Heart left ventricle (tissue), 16 donors: ENCODE measurements at regions not wholly inside any gene's neighbourhood (a gene's known extent, or its start where the extent isn't known, plus 50 kb on each side); places are given as distances from the start of the nearest gene placed in this dataset.

ENCODE experiments used
- ATAC-seq, 4 donors: fragments of 200-7000 bp; cut with Tn5 transposase; one replicate each; pipeline ENCODE4 v1.9.1; 2020 to 2022; ENCODE audit warnings: moderate library complexity in 4 of 4, mild to moderate bottlenecking in 3 of 4, moderate number of reproducible peaks in 1 of 4
- DNase-seq, 5 donors: peaks; one replicate each; pipeline ENCODE4 v3.0.0-alpha.2; 2020
- H3K27ac ChIP-seq, 12 donors: fragments of 200-600 bp; sonication (generic) in 4 of 12; one replicate each; pipeline versions ENCODE4 v1.5.0 to v1.8.0; 2016 to 2022; ENCODE audit warnings: mild to moderate bottlenecking in 2 of 12
- H3K27me3 ChIP-seq, 9 donors: fragments of 200-600 bp; sonication (generic) in 2 of 9; one replicate each; pipeline versions ENCODE4 v1.5.1 to v1.8.0; 2016 to 2022; ENCODE audit warnings: mild to moderate bottlenecking in 3 of 9
- H3K36me3 ChIP-seq, 9 donors: fragments of 200-600 bp; sonication (generic) in 2 of 9; one replicate each; pipeline versions ENCODE4 v1.5.0 to v1.8.0; 2018 to 2022; ENCODE audit warnings: mild to moderate bottlenecking in 2 of 9
- H3K4me1 ChIP-seq, 12 donors: fragments of 200-600 bp; sonication (generic) in 4 of 12; one replicate each; pipeline versions ENCODE4 v1.5.0 to v1.8.0; 2016 to 2022; ENCODE audit warnings: mild to moderate bottlenecking in 3 of 12
- H3K4me3 ChIP-seq, 12 donors: fragments of 200-600 bp; sonication (generic) in 4 of 12; one replicate each; pipeline versions ENCODE4 v1.5.0 to v1.8.0; 2017 to 2022; ENCODE audit warnings: mild to moderate bottlenecking in 9 of 12, moderate library complexity in 4 of 12
- H3K9me3 ChIP-seq, 12 donors: fragments of 200-600 bp; sonication (generic) in 4 of 12; one replicate each; pipeline versions ENCODE4 v1.5.0 to v1.8.0; 2016 to 2022; ENCODE audit warnings: mild to moderate bottlenecking in 1 of 12
- POLR2A ChIP-seq, 2 donors: fragments of 450-650 bp; IDR thresholded peaks; one replicate each; pipeline ENCODE4 v1.6.1; 2017; ENCODE audit warnings: antibody characterized with exemption in 2 of 2, mild to moderate bottlenecking in 2 of 2, moderate library complexity in 2 of 2
- WGBS, 4 donors: extraction: QIAGEN DNeasy Blood & Tissue Kit in 2 of 4; methylation state at CpG; one replicate each; pipeline versions ENCODE4 v1.1.5 to v1.1.7; 2013 to 2018; 5-methylcytosine and 5-hydroxymethylcytosine counted together
- intact Hi-C, 10 donors: fragments of 100-400 bp; cut with DNase I; formaldehyde crosslinking; loops; one replicate each; pipeline versions ENCODE4 v1.11.1 to v1.14.2; 2022
- TF ChIP-seq, protein P1 (sequence below), 12 donors: fragments of 200-600 bp; sonication (generic) in 4 of 12; IDR thresholded peaks; one replicate each; pipeline versions ENCODE4 v1.5.0 to v1.8.0; 2018 to 2022; ENCODE audit warnings: antibody characterized with exemption in 12 of 12, mild to moderate bottlenecking in 5 of 12
- donor health status: ischemic (EF 13 %, LVEDD 7.1; RV severe dilation, severe dysfunction).
- donor health status: healthy with polysubstance abuse.
- donor health status: DM: no; HTN: yes; CAD: no.
- donor health status: DM: no; HTN: no; CAD: no.
- donor health status: ischemic (EF 25% LVEDD 6.9; RV normal size, moderate dysfunction).
- donor health status: ischemic (EF 25% LVEDD 5.7; RV mildly dilated, moderate dysfunction).
- donor health status: healthy.
- donor health status: DM: yes; HTN: yes; CAD: no.
- donor health status: ischemic (EF 35%, LVEDD 5.7; RV mildly dilated, moderate dysfunction).
- donor health status: nonischemic (EF 11% LVEDD 7.7; RV severe dilation, severe dysfunction).
- donor health status: DM: yes; HTN: yes; CAD: no.
- donor health status: PGD.
- donor health status: ischemic (EF 29% LVEDD 5.4; RV normal size, mild dysfunction).
- donor health status: nonischemic (EF 23%, LVEDD 6.1; RV moderate dilation, normal function).

DNA sequence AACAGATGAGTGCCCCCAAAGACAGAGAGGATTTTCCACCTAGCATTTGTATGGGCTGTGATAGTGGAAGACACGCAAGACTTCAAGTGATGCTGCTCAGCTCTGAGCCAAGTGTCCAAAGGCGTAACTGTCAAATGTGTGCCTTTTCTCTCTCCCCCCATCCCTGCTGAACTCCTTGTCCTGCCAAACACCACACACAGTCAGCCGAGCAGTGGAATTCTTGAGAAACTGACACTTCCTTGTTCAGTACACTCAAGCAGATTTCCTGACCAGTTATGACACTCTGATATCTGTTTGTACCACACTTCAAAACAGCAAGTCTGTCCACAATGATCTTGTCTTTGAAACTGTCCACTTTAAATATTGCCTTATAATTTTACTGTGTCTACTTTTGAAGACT, 166.4 kb downstream of the PIK3R1 start:
- DNase-seq (no peak), ATAC-seq (peak in 1 of 4 donors; percentile 36)
- peaks cover 0 to 28% (median 0%) of the 10 kb centered on the region in 12 donors for H3K4me1 ChIP-seq
- 77 to 87% (median 79%) methylated on average over 3 of the region's 3 CpGs for WGBS, 4 donors
- H3K27ac ChIP-seq: no peak overlapping the region
- TF ChIP-seq, protein P1, sequence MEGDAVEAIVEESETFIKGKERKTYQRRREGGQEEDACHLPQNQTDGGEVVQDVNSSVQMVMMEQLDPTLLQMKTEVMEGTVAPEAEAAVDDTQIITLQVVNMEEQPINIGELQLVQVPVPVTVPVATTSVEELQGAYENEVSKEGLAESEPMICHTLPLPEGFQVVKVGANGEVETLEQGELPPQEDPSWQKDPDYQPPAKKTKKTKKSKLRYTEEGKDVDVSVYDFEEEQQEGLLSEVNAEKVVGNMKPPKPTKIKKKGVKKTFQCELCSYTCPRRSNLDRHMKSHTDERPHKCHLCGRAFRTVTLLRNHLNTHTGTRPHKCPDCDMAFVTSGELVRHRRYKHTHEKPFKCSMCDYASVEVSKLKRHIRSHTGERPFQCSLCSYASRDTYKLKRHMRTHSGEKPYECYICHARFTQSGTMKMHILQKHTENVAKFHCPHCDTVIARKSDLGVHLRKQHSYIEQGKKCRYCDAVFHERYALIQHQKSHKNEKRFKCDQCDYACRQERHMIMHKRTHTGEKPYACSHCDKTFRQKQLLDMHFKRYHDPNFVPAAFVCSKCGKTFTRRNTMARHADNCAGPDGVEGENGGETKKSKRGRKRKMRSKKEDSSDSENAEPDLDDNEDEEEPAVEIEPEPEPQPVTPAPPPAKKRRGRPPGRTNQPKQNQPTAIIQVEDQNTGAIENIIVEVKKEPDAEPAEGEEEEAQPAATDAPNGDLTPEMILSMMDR (IDR thresholded peaks at IDR 0.05): no peak
- no peak for TF ChIP-seq POLR2A (IDR thresholded peaks at IDR 0.05)
- intact Hi-C loops: no loop called here
- H3K36me3 ChIP-seq: no peaks in the 10 kb centered on the region
- peaks cover 0 to 6% (median 0%) of the 10 kb centered on the region in 12 donors for H3K9me3 ChIP-seq
- H3K27me3 ChIP-seq: no peaks in the 10 kb centered on the region
- H3K4me3 ChIP-seq: no peak overlapping the region

DNA sequence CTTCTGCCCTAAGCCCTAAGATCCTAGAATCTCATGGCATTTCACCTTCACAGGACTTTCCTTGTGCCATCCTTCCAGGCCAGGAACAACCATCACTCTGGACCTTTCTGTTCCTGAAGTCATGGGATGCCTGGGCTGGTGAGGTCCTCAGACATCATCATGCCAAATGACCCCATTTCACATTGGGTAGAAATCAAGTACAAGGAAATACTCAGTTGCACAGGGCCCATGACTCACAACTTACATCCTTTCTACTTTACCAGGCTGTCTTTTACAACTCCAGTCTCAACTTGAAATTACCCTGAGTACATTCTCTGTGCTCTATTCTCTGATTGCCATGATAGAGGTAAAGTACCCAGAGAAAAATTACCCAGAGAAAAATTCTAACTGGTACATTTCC, 167.1 kb downstream of the PIK3R1 start:
- Histone ChIP-seq H3K4me3 (no peak overlapping the region), H3K27ac (no peak overlapping the region), H3K9me3 (peaks cover 0 to 6% (median 0%) of the 10 kb centered on the region in 12 donors), H3K36me3 (no peaks in the 10 kb centered on the region), H3K4me1 (peaks cover 0 to 28% (median 0%) of the 10 kb centered on the region in 12 donors), H3K27me3 (no peaks in the 10 kb centered on the region)
- intact Hi-C loops: no loop called here
- DNase-seq: no peak
- no peak for ATAC-seq
- TF ChIP-seq, protein P1 (IDR thresholded peaks at IDR 0.05): no peak

DNA sequence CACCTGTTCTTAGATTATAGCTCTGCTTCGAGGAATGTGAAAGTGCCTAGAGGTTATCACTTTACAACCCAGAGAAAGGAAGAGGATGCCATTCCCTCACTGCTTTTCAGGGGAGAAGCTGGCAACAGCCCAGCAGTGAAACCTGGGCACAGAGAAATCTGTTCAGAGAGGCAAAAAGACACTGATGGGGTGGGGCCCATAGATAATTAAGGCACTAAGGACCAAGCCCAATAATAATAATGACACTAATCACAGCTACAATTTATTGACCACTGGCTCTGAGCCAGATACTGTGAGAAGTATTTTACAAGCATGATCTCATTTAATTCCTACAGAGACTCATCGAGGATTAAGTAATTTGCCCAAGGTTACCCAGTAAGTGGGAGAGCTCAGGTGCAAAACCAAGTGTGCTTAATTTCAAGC, 168.3 kb downstream of the PIK3R1 start:
- 54 to 83% (median 77%) methylated on average over 2 of the region's 2 CpGs for WGBS, 4 donors
- TF ChIP-seq, protein P1 (IDR thresholded peaks at IDR 0.05): no peak
- no peak for TF ChIP-seq POLR2A (IDR thresholded peaks at IDR 0.05)
- intact Hi-C loops: no loop called here
- H3K9me3 ChIP-seq: peaks cover 0 to 6% (median 0%) of the 10 kb centered on the region in 12 donors
- no peak overlapping the region for H3K4me3 ChIP-seq
- no peaks in the 10 kb centered on the region for H3K27me3 ChIP-seq
- DNase-seq: no peak
- H3K4me1 ChIP-seq: peaks cover 0 to 28% (median 0%) of the 10 kb centered on the region in 12 donors
- H3K36me3 ChIP-seq: no peaks in the 10 kb centered on the region
- no peak for ATAC-seq
- H3K27ac ChIP-seq: no peak overlapping the region

DNA sequence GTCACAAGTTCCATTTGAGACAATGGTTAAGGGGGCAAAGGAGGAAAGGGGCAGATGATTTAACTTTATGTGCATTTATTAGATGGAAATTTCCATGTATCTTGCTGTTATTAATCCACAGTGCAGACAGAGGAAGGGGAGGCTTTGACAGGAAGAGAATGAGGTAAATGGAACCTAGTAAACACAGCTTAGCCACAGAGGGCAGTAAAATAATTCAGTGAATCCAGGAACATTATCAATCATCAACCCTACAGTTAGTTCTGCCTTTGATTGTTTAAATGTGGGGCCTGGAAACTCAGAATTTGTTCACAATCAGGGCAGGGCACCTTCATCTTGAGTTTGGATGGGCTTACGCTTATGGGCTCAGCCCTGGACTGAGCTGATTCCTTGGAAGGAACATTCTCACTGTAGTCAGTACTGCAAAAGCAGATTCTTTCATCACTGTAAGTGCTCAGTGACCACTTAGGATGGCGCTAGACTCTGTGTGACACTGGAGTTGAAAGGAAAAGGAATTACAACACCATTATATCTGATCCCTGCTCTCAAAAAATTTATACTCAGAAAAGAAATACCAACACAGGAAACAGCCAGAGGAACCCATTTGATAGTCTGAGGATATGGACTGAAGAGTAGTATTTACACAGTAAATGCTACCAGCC, 169.5 kb downstream of the PIK3R1 start:
- WGBS, 4 donors: 93 to 96% (median 95%) methylated on average over 2 of the region's 2 CpGs
- H3K27ac ChIP-seq: no peak overlapping the region
- H3K4me1 ChIP-seq: peaks cover 0 to 23% (median 0%) of the 10 kb centered on the region in 12 donors
- no peak for TF ChIP-seq POLR2A (IDR thresholded peaks at IDR 0.05)
- TF ChIP-seq, protein P1 (IDR thresholded peaks at IDR 0.05): no peak
- H3K36me3 ChIP-seq: no peaks in the 10 kb centered on the region
- peaks cover 0 to 6% (median 0%) of the 10 kb centered on the region in 12 donors for H3K9me3 ChIP-seq
- ATAC-seq (no peak), DNase-seq (no peak)
- intact Hi-C loops: no loop called here
- no peak overlapping the region for H3K4me3 ChIP-seq
- no peaks in the 10 kb centered on the region for H3K27me3 ChIP-seq
